HL-60 (cell line): ENCODE measurements at regions not wholly inside any gene's neighbourhood (a gene's known extent, or its start where the extent isn't known, plus 50 kb on each side); places are given as distances from the start of the nearest gene placed in this dataset.

Source experiments
- DNase-seq, 2 experiments: peaks; one replicate each; pipeline ENCODE4 v3.0.0-alpha.2; 2010 to 2020; ENCODE audit warnings: low read depth in 1 of 2, low spot score in 1 of 2
- H3K27ac ChIP-seq: fragments of 250-450 bp; sonication (Bioruptor Pico); replicated peaks from 2 replicates; pipeline ENCODE4 v1.5.1; 2020; ENCODE audit warnings: mild to moderate bottlenecking, moderate library complexity
- H3K27me3 ChIP-seq: fragments of 250-450 bp; sonication (Bioruptor Pico); 2 replicates; pipeline ENCODE4 v1.5.1; 2021; ENCODE audit warnings: mild to moderate bottlenecking, moderate library complexity; ENCODE audit not compliant: insufficient read depth, poor library complexity, severe bottlenecking
- H3K4me3 ChIP-seq: replicated peaks from 2 replicates; pipeline ENCODE4 v1.5.1; 2011; ENCODE audit warnings: mild to moderate bottlenecking, control low read depth, low read length; ENCODE audit not compliant: insufficient read depth
- GABPA ChIP-seq: IDR thresholded peaks from 2 replicates; pipeline ENCODE4 v1.6.1; 2012; ENCODE audit warnings: low read depth
- POLR2AphosphoS5 ChIP-seq: IDR thresholded peaks from 2 replicates; pipeline ENCODE4 v1.6.1; 2012; ENCODE audit warnings: low read depth
- SPI1 ChIP-seq: IDR thresholded peaks from 2 replicates; pipeline ENCODE4 v1.6.1; 2012; ENCODE audit warnings: low read depth, mild to moderate bottlenecking, borderline replicate concordance
- TF ChIP-seq, protein P1 (sequence below): IDR thresholded peaks from 2 replicates; pipeline ENCODE4 v1.6.1; 2012; ENCODE audit warnings: low read depth; ENCODE audit not compliant: insufficient replicate concordance
- TF ChIP-seq, protein P2 (sequence below): IDR thresholded peaks from one replicate; pipeline ENCODE4 v1.5.1; 2011; ENCODE audit warnings: low read length, control low read depth, inconsistent platforms; ENCODE audit not compliant: insufficient read depth

DNA sequence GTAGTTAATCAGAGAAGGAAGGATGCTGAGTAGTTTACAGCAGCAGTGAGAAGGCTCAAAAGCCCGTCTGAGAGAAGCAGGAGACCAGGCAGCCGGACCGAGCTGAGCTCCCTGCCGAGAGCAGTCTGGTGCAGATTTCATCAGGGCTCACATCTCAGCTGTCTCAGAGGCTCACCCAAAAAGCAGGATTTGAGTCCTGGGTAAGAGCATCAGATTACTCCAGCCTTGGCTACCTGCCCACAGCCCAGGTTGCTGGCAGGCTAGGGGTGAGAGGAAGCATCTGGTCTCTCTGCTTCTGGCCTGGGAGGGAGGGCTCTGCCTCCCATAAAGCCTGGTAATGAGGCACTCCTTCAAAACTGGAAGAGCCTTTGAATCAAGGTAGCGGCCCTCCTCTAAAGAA, 140.5 kb downstream of the ST6GAL2 start:
- Histone ChIP-seq H3K27ac (no peak overlapping the region), H3K27me3 (no peaks in the 10 kb centered on the region), H3K4me3 (no peak overlapping the region)
- TF ChIP-seq GABPA (no peak), SPI1 (no peak), POLR2AphosphoS5 (no peak)
- TF ChIP-seq, protein P1, sequence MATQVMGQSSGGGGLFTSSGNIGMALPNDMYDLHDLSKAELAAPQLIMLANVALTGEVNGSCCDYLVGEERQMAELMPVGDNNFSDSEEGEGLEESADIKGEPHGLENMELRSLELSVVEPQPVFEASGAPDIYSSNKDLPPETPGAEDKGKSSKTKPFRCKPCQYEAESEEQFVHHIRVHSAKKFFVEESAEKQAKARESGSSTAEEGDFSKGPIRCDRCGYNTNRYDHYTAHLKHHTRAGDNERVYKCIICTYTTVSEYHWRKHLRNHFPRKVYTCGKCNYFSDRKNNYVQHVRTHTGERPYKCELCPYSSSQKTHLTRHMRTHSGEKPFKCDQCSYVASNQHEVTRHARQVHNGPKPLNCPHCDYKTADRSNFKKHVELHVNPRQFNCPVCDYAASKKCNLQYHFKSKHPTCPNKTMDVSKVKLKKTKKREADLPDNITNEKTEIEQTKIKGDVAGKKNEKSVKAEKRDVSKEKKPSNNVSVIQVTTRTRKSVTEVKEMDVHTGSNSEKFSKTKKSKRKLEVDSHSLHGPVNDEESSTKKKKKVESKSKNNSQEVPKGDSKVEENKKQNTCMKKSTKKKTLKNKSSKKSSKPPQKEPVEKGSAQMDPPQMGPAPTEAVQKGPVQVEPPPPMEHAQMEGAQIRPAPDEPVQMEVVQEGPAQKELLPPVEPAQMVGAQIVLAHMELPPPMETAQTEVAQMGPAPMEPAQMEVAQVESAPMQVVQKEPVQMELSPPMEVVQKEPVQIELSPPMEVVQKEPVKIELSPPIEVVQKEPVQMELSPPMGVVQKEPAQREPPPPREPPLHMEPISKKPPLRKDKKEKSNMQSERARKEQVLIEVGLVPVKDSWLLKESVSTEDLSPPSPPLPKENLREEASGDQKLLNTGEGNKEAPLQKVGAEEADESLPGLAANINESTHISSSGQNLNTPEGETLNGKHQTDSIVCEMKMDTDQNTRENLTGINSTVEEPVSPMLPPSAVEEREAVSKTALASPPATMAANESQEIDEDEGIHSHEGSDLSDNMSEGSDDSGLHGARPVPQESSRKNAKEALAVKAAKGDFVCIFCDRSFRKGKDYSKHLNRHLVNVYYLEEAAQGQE = no peak
- TF ChIP-seq, protein P2, sequence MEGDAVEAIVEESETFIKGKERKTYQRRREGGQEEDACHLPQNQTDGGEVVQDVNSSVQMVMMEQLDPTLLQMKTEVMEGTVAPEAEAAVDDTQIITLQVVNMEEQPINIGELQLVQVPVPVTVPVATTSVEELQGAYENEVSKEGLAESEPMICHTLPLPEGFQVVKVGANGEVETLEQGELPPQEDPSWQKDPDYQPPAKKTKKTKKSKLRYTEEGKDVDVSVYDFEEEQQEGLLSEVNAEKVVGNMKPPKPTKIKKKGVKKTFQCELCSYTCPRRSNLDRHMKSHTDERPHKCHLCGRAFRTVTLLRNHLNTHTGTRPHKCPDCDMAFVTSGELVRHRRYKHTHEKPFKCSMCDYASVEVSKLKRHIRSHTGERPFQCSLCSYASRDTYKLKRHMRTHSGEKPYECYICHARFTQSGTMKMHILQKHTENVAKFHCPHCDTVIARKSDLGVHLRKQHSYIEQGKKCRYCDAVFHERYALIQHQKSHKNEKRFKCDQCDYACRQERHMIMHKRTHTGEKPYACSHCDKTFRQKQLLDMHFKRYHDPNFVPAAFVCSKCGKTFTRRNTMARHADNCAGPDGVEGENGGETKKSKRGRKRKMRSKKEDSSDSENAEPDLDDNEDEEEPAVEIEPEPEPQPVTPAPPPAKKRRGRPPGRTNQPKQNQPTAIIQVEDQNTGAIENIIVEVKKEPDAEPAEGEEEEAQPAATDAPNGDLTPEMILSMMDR = no peak
- DNase-seq = no peak

DNA sequence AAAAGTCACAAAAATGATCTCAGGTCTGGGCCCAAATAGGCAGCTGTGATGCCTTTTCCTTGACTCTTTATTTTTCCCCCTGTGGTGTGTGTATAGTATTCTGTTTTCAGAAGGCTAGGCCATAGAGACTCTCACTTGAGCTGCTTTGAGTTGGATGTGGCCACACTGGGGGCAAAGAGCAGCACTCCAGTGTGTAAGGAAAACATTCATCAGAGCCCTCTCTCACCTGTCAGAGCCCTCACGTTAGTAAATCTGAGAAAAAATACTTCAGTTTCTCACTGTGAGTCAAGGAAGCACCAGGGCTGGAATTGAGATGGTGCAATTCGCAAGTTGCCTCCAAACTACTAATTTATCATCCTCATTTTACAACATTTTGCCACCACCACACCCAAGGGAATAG, 136.1 kb downstream of the ST6GAL2 start:
- H3K27ac ChIP-seq = no peak overlapping the region
- DNase-seq = no peak
- no peak overlapping the region for H3K4me3 ChIP-seq
- H3K27me3 ChIP-seq = no peaks in the 10 kb centered on the region
- TF ChIP-seq, protein P2 = no peak
- TF ChIP-seq, protein P1 = no peak
- no peak for TF ChIP-seq SPI1
- TF ChIP-seq POLR2AphosphoS5 = no peak
- TF ChIP-seq GABPA = no peak
